Stimulated activated naive B cell treated with anti-CD40 and anti-IgM and Interleukin-4, amounts not matched to agents 10 μg/mL and 1 μg/mL and 100 μg/mL, for 72 hours (primary cell): ENCODE measurements at regions not wholly inside any gene's neighbourhood (a gene's known extent, or its start where the extent isn't known, plus 50 kb on each side); places are given as distances from the start of the nearest gene placed in this dataset.
"Not testable (repeated sequence)": the region's sequence is repeated elsewhere in the genome, so short reads cannot be mapped to it uniquely, and the experiment has no call there.

Experiments
- ATAC-seq, 2 donors: fragments of 150-1000 bp; cut with Tn5 transposase; replicated peaks; 2 replicates each; pipeline ENCODE4 v1.10.0; 2021; ENCODE audit warnings: moderate library complexity in 1 of 2
- DNase-seq: peaks from one replicate; pipeline ENCODE4 v3.0.0; 2021
- H3K27ac Mint-ChIP-seq: one replicate; pipeline ENCODE4 v1.8.0; 2022; ENCODE audit warnings: mild to moderate bottlenecking, mixed read lengths
- H3K27me3 Mint-ChIP-seq, 2 donors: one replicate each; pipeline ENCODE4 v1.8.0; 2022; ENCODE audit warnings: mixed read lengths in 2 of 2
- H3K36me3 Mint-ChIP-seq, 2 donors: one replicate each; pipeline ENCODE4 v1.8.0; 2022; ENCODE audit warnings: mixed read lengths in 2 of 2, mild to moderate bottlenecking in 1 of 2
- H3K4me1 Mint-ChIP-seq, 2 donors: one replicate each; pipeline ENCODE4 v1.8.0; 2022; ENCODE audit warnings: mixed read lengths in 2 of 2, mild to moderate bottlenecking in 1 of 2
- H3K4me3 Mint-ChIP-seq, 2 donors: one replicate each; pipeline ENCODE4 v1.8.0; 2022; ENCODE audit warnings: mild to moderate bottlenecking in 2 of 2, mixed read lengths in 2 of 2, moderate library complexity in 1 of 2
- H3K9me3 Mint-ChIP-seq, 2 donors: one replicate each; pipeline ENCODE4 v1.8.0; 2022; ENCODE audit warnings: mixed read lengths in 2 of 2, mild to moderate bottlenecking in 1 of 2

DNA sequence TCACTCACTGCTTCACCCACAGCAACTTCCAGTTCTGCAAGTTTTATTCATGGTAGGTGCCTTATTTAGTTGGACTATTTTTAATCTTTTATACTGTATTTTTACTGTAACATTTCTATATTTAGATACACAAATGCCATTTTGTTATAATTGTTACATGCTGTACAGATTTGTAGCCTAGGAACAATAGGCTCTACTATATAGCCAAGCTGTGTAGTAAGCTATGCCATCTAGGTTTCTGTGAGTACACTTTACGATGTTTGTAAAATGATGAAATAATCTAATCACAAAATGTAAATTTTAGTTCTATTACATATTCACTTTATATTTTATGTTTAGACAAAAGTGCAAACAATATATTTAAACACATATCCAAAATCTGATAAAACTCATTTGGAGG is 1187.8 kb downstream of the TECRL start:
- Mint-ChIP-seq H3K4me1 (no peaks in the 10 kb centered on the region), H3K27me3 (no peaks in the 10 kb centered on the region), H3K9me3 (peaks cover 9 to 11% of the 10 kb centered on the region in 2 donors), H3K36me3 (no peaks in the 10 kb centered on the region), H3K4me3 (no peak overlapping the region), H3K27ac (no peak overlapping the region)
- ATAC-seq (no peak), DNase-seq (no peak)

DNA sequence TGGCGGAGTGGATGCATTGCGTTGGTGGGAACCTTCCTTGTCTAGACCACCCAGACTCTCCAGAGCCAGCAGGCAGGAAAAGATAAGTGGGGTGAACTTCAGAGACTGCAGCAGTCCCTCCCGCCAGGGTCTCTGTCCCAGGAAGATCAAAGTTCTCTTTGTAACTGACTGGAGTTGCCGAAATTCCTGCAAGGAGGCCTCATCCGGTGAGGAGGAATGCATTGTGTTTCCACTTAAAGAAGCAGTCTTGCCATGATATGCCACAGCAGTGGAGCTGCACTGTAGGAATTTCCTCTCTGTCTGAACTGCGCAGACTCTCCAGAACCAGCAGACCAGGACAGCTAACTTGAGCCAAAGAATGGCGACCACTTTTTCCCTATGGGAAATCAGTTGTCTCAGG is 1190.4 kb downstream of the TECRL start:
- no peaks in the 10 kb centered on the region for H3K27me3 Mint-ChIP-seq
- H3K36me3 Mint-ChIP-seq, result no peaks in the 10 kb centered on the region
- ATAC-seq, result no peak
- H3K27ac Mint-ChIP-seq, result no peak overlapping the region
- DNase-seq, result no peak
- no peak overlapping the region for H3K4me3 Mint-ChIP-seq
- H3K9me3 Mint-ChIP-seq, result peaks cover 18 to 25% of the 10 kb centered on the region in 2 donors
- no peaks in the 10 kb centered on the region for H3K4me1 Mint-ChIP-seq

DNA sequence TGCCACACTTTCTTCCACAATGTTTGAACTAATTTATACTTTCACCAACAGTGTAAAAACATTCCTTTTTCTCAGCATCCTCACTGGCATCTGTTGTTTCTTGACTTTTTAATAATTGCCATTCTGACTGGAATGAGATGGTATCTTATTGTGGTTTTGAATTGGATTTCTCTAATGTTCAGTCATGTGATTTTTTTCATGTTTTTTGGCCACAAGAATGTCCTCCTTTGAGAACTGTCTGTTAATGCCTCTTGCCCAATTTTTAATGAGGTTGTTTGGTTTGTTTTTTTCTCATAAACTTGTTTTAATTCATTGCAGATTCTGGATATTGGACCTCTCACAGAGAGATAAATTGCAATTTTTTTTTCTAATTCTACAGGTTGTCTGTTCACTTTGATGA is 1195.2 kb downstream of the TECRL start:
- peaks cover 24 to 32% of the 10 kb centered on the region in 2 donors for H3K9me3 Mint-ChIP-seq
- no peak overlapping the region for H3K4me3 Mint-ChIP-seq
- ATAC-seq, result no peak
- no peaks in the 10 kb centered on the region for H3K27me3 Mint-ChIP-seq
- no peak for DNase-seq
- no peak overlapping the region for H3K27ac Mint-ChIP-seq
- H3K36me3 Mint-ChIP-seq, result no peaks in the 10 kb centered on the region
- H3K4me1 Mint-ChIP-seq, result no peaks in the 10 kb centered on the region

DNA sequence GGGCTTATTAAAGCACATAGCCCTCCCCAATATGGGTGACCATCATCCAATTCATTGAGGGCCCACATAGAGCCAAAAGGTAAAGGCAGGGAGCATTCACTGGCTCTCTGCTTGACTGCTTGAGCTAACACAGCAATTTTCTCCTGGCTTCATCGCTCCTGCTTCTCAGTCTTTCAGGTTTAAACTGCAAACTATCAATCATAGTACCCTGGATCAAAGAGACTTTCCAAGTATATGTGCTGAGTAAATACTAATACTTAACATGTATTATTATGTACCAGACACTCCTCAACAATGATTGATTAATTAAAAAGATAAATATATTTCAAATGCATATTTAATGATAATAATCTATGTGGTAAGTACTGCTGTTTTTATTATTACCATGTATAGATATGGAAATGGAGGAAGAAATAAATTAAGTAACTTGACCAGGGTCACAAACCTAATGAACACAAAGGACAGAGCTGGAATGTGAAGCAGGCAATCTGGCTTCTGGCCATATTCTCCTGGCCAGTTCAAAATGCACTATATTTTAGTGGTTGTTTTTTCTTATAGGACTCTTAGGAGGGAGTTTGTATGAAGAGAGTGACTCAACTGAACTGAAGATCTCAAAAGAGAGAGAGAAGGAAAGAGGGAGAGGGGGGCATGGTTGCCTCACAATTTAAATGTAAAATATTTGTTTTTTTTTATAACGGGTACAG is 1197.3 kb downstream of the TECRL start:
- H3K4me1 Mint-ChIP-seq, result no peaks in the 10 kb centered on the region
- no peak for DNase-seq

DNA sequence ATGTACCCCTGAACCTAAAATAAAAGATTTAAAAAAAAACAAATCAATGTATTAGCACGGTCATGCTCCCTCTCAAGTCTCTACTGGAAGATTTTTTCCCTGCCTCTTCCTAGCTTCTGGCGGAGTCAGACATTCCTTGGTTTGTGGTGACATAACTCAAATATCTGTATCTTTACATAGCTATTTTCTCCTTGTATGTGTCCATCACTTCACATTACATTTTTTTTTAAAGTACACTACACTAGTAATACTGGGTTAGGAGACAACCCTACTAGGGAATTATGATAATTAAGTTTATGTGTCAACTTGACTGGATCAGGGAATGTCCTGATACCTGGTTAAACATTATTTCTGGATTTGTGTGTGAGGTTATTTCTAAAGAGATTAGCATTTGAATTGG is 1197.9 kb downstream of the TECRL start:
- peaks cover 19 to 25% of the 10 kb centered on the region in 2 donors for H3K9me3 Mint-ChIP-seq
- H3K27ac Mint-ChIP-seq, result no peak overlapping the region
- no peaks in the 10 kb centered on the region for H3K36me3 Mint-ChIP-seq
- H3K4me1 Mint-ChIP-seq, result no peaks in the 10 kb centered on the region
- no peak overlapping the region for H3K4me3 Mint-ChIP-seq
- ATAC-seq, result no peak
- no peak for DNase-seq
- H3K27me3 Mint-ChIP-seq, result no peaks in the 10 kb centered on the region

More for the DNA sequence above, 1197.3 kb downstream of the TECRL start:
- Mint-ChIP-seq H3K36me3 (no peaks in the 10 kb centered on the region), H3K27ac (no peak overlapping the region), H3K27me3 (no peaks in the 10 kb centered on the region), H3K4me3 (no peak overlapping the region), H3K9me3 (peaks cover 24 to 29% of the 10 kb centered on the region in 2 donors)
- no peak for ATAC-seq

DNA sequence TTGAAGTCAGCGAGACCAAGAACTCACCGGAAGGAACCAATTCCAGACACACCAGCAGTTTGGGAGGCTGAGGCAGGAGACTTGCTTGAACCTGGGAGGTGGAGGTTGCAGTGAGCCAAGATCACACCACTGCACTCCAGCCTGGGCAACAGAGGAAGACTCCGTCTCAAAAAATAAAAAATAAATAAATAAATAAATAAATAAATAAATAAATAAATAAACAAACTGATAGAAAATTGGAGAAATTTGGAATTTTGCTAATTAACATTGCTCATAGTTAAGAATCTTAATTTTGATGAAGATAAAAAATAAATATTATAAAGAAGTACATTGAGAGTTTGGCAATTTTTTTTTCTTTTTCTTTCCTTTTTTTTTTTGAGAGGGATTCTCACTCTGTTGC is 1216.2 kb downstream of the TECRL start:
- H3K4me1 Mint-ChIP-seq, H3K36me3 Mint-ChIP-seq, H3K27me3 Mint-ChIP-seq, H3K27ac Mint-ChIP-seq, ATAC-seq, H3K4me3 Mint-ChIP-seq, DNase-seq: not testable (repeated sequence)
- H3K9me3 Mint-ChIP-seq, result peaks cover 9 to 17% of the 10 kb centered on the region in 2 donors

DNA sequence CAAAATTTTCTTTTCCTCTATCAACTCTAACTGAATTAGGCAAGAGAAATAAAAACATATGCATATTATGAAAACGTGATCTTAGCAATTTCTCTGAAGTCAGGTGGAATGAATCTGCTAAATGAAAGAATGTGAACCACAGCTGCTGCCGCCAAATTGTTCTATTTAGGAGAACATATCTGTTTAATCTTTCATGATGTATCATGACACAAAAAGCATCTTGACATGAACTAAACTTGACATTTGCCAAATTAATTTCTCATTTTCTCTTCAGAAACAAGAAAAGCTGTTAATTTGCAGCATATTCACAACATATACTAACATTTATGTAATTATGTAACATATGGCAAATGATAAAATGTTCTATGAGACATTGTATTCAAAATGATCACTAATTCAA is 1237.9 kb downstream of the TECRL start:
- Mint-ChIP-seq H3K27ac (no peak overlapping the region), H3K4me3 (no peak overlapping the region), H3K4me1 (no peaks in the 10 kb centered on the region), H3K36me3 (no peaks in the 10 kb centered on the region), H3K27me3 (no peaks in the 10 kb centered on the region), H3K9me3 (peaks cover 3% of the 10 kb centered on the region in 2 donors)
- ATAC-seq (no peak), DNase-seq (no peak)

DNA sequence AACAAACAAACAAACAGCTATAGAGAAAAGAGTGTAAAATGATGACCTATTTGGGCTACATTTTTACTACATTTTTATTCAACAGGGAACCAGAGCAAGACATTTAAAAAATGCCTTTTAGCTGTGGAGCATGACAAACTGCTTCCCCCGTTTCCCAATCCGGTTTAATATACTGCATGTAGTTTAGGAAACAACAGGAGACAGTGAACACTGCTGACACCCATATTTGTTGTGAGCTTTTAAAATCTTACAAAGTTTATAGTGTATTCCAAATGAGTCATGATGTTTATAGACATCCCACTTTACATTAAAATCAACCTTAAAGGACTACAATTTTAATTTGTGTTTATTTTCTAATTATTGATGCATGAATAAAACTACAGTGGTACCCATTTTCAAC is 1238.3 kb downstream of the TECRL start:
- Mint-ChIP-seq H3K4me3 (no peak overlapping the region), H3K4me1 (no peaks in the 10 kb centered on the region), H3K27ac (no peak overlapping the region), H3K36me3 (no peaks in the 10 kb centered on the region), H3K27me3 (no peaks in the 10 kb centered on the region), H3K9me3 (peaks cover 3 to 4% of the 10 kb centered on the region in 2 donors)
- DNase-seq (no peak), ATAC-seq (no peak)

DNA sequence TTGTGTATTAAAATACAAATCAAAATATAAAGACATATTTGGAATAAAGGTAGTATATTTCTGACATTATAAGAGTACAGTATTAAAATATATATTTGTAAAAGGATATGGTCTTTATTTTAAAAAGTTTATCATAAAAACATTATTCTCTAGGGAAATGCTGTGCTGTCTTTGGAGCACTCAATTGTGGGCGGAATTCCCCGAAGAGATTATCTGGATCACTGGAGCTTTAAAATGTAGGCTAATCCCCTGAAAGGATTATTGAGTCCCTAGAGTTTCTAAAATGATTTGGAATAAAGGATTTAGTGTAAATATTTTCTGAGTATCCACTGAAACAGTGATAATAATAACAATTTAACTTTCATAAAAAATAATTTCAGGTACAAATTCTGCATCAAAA is 1239.4 kb downstream of the TECRL start:
- DNase-seq (no peak), ATAC-seq (no peak)
- Mint-ChIP-seq H3K4me1 (no peaks in the 10 kb centered on the region), H3K4me3 (no peak overlapping the region), H3K27me3 (no peaks in the 10 kb centered on the region), H3K9me3 (peaks cover 7 to 8% of the 10 kb centered on the region in 2 donors), H3K27ac (no peak overlapping the region), H3K36me3 (no peaks in the 10 kb centered on the region)

DNA sequence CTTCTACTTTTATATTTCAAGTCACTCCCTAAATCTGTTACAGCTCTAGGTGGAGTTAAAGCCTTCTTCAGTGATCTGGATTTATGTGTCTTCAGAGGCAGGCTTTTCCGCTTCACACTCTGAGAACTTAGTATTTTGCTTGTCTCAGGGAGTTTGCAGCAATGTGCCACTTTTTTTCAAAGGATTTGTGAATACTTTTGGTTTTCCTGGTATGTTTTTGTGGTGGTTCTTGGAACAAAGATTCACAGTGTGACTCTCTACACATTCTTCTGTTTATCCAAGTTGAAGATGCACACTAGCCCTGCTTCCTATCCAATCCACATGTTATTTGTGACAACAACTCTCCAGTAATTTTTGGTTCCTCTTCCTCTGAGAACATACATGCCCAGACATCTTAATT is 1253.7 kb downstream of the TECRL start:
- no peaks in the 10 kb centered on the region for H3K36me3 Mint-ChIP-seq
- H3K27me3 Mint-ChIP-seq, result no peaks in the 10 kb centered on the region
- H3K27ac Mint-ChIP-seq, result no peak overlapping the region
- ATAC-seq (no peak), DNase-seq (no peak)
- H3K4me3 Mint-ChIP-seq, result no peak overlapping the region
- no peaks in the 10 kb centered on the region for H3K4me1 Mint-ChIP-seq
- H3K9me3 Mint-ChIP-seq, result peaks cover 16 to 19% of the 10 kb centered on the region in 2 donors

DNA sequence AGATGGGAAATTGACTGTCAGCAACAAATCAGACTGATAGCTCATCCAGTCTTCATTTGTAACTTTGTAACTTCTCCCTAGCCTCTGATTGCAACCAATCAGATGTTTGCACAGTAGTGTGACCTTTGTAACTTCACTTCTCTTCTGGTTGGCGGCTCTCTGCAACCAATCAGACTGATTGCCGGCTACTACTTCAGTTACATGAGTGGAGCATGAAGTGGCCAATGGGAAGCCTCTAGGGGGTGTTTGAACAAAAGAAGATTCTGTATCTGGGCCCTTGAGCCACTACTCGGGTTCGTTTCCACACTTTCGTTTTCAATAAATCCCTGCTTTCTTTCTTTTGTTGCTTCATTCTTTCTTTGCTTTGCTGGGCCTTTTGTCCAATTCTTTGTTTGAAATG is 1285.8 kb downstream of the TECRL start:
- Mint-ChIP-seq H3K4me3 (no peak overlapping the region), H3K9me3 (peaks cover 4 to 6% of the 10 kb centered on the region in 2 donors), H3K27ac (no peak overlapping the region), H3K36me3 (no peaks in the 10 kb centered on the region), H3K4me1 (no peaks in the 10 kb centered on the region), H3K27me3 (no peaks in the 10 kb centered on the region)
- no peak for DNase-seq
- no peak for ATAC-seq

DNA sequence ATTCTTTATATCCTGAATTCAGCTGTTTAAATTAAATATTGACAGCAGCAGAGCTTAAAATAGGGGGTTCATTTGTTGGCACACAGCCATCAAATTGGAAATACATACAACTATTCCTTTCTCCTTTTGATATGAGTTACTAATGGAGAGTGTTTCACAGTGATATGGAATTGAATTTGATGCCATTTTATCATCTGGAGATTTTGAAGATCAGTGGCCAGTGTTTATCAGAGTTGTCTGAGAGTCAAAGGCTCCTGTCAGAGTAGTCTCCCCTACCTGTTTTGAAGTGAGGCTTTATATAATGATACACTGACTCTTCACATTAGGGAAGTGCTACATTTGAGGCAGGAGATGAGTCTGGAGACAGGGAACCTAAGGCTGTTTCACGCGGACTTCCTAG is 1286.3 kb downstream of the TECRL start:
- Mint-ChIP-seq H3K36me3 (no peaks in the 10 kb centered on the region), H3K27me3 (no peaks in the 10 kb centered on the region)

DNA sequence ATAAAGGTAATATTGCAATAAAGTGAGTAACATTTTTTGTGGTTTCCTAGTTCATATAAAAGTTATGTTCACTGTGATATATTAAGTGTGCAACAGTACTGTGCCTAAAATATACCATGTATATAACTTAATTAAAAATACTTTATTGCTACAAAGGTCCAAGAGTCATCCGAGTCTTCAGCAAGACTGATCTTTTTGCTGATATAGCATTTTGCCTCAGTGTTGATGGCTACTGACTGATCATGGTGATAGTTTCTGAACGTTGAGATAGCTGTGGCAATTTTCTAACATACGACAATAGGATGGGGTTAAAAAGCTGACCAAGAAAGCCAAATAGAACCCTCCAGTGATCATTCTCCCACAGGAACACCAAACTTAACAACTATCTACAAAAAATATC is 1302.7 kb downstream of the TECRL start:
- ATAC-seq (no peak), DNase-seq (no peak)
- no peaks in the 10 kb centered on the region for H3K4me1 Mint-ChIP-seq
- no peaks in the 10 kb centered on the region for H3K27me3 Mint-ChIP-seq
- H3K4me3 Mint-ChIP-seq, result no peak overlapping the region
- H3K27ac Mint-ChIP-seq, result no peak overlapping the region
- no peaks in the 10 kb centered on the region for H3K36me3 Mint-ChIP-seq
- peaks cover 7 to 12% of the 10 kb centered on the region in 2 donors for H3K9me3 Mint-ChIP-seq

More for the DNA sequence above, 1286.3 kb downstream of the TECRL start:
- no peak for DNase-seq
- no peak for ATAC-seq
- Mint-ChIP-seq H3K9me3 (peaks cover 4% of the 10 kb centered on the region in 2 donors), H3K27ac (no peak overlapping the region), H3K4me3 (no peak overlapping the region), H3K4me1 (no peaks in the 10 kb centered on the region)

DNA sequence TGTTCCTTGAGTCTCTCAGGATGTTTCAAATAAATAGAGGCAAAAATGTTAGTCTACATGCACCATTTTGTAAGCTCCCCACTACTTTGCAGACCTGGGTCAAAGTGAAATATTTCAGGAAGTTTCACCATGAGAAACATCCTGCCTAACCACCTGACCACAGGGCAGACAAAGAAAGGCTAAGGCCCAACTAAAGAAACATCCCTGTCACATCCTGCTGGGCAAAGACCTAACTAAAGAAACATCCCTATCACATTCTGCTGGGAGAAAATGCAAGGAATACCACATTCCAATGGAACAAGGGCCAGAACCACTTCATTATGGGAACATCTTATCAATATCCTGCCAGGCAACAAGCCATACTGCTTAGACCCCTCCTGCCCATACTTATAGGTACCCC is 1303.4 kb downstream of the TECRL start:
- Mint-ChIP-seq H3K4me1 (no peaks in the 10 kb centered on the region), H3K9me3 (peaks cover 8% of the 10 kb centered on the region in 2 donors), H3K4me3 (no peak overlapping the region), H3K36me3 (no peaks in the 10 kb centered on the region), H3K27me3 (no peaks in the 10 kb centered on the region), H3K27ac (no peak overlapping the region)
- DNase-seq (no peak), ATAC-seq (no peak)

DNA sequence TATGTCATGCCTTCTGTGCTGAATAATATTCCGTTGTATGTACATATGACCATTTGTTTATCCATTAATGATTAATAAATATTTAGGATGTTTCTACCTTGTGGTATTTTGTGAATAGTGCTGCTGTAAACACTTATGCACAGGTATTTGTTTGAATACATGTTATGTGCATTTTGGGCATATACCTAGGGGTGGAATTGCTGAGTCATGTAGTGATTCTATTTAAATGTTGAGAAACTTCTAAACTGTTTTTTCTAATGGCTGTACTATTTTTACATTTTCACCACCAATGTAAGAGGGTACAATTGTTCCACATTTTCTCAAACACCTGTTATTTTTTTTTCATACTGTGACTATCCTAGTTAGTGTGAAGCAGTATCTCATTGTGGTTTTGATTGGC is 1318.6 kb downstream of the TECRL start:
- Mint-ChIP-seq H3K4me3 (no peak overlapping the region), H3K27ac (no peak overlapping the region), H3K27me3 (no peaks in the 10 kb centered on the region), H3K9me3 (peaks cover 0 to 4% of the 10 kb centered on the region in 2 donors), H3K4me1 (no peaks in the 10 kb centered on the region), H3K36me3 (no peaks in the 10 kb centered on the region)
- no peak for DNase-seq
- ATAC-seq, result no peak

DNA sequence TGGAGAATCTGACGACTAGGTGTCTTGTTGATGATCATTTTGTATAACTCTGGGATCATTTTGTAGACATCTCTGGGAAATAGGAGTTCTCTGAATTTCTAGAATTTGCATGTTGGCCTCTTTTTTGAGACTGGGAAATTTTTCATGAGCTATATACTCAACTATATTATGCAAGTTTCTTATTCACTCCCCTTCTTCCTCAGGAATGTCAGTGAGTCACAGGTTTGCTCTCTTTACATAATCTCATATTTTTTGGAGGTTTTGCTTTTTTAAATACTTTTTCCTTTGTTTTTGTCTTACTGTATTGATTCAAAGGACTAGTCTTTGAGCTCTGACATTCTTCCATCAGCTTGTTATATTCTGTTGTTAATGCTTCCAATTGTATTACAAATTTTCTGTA is 1324.2 kb downstream of the TECRL start:
- ATAC-seq (no peak), DNase-seq (no peak)
- no peaks in the 10 kb centered on the region for H3K36me3 Mint-ChIP-seq
- H3K4me3 Mint-ChIP-seq, result no peak overlapping the region
- H3K27me3 Mint-ChIP-seq, result no peaks in the 10 kb centered on the region
- no peak overlapping the region for H3K27ac Mint-ChIP-seq
- no peaks in the 10 kb centered on the region for H3K4me1 Mint-ChIP-seq
- H3K9me3 Mint-ChIP-seq, result peaks cover 8 to 11% of the 10 kb centered on the region in 2 donors
